Cardiac fibroblast (primary cell): ENCODE measurements at regions not wholly inside any gene's neighbourhood (a gene's known extent, or its start where the extent isn't known, plus 50 kb on each side); places are given as distances from the start of the nearest gene placed in this dataset.
"Not testable (repeated sequence)": the region's sequence is repeated elsewhere in the genome, so short reads cannot be mapped to it uniquely, and the experiment has no call there.

Source experiments
- DNase-seq, 2 donors: peaks; one replicate each; pipeline versions ENCODE4 v3.0.0 to v3.0.0-alpha.2; 2010; ENCODE audit warnings: low read depth in 2 of 2
- H3K4me3 ChIP-seq, 2 donors: replicated peaks in 1 of 2; 1 replicate in 1 of 2; 2 replicates in 1 of 2; pipeline ENCODE4 v1.5.1; 2011; ENCODE audit warnings: low read depth in 2 of 2, low read length in 2 of 2, mild to moderate bottlenecking in 2 of 2, moderate library complexity in 1 of 2
- CTCF ChIP-seq: IDR thresholded peaks from one replicate; pipeline ENCODE4 v1.5.1; 2011; ENCODE audit warnings: low read depth, mild to moderate bottlenecking, low read length, inconsistent platforms

GRCh38 chr6:144564202-144564601, 279.1 kb downstream of the UTRN start:
- no peak for TF ChIP-seq CTCF
- H3K4me3 ChIP-seq, result no peak overlapping the region
- no peak for DNase-seq

GRCh38 chr6:144566868-144567615, 281.9 kb downstream of the UTRN start:
- TF ChIP-seq CTCF, result no peak
- peak in 1 of 2 donors; percentile 61 for DNase-seq
- no peak overlapping the region for H3K4me3 ChIP-seq

GRCh38 chr6:144568241-144568640, 283.1 kb downstream of the UTRN start:
- DNase-seq, result peak; percentile 15 to 41
- no peak for TF ChIP-seq CTCF
- H3K4me3 ChIP-seq, result no peak overlapping the region

GRCh38 chr6:144572541-144572940, 287.4 kb downstream of the UTRN start:
- not testable (repeated sequence) for DNase-seq, H3K4me3 ChIP-seq

- no peak for DNase-seq
- no peak overlapping the region for H3K4me3 ChIP-seq
- no peak for TF ChIP-seq CTCF
Observed at GRCh38 chr6:144574796-144575195, 289.7 kb downstream of the UTRN start.

- no peak overlapping the region for H3K4me3 ChIP-seq
- TF ChIP-seq CTCF, result no peak
- no peak for DNase-seq
Observed at GRCh38 chr6:144575327-144575726, 290.2 kb downstream of the UTRN start.

GRCh38 chr6:144576871-144577270, 291.7 kb downstream of the UTRN start:
- no peak overlapping the region for H3K4me3 ChIP-seq
- TF ChIP-seq CTCF, result no peak
- DNase-seq, result no peak
